DMS53 treated with DMSO at 0.1 percent for 48 hours (cell line): ENCODE measurements at regions not wholly inside any gene's neighbourhood (a gene's known extent, or its start where the extent isn't known, plus 50 kb on each side); places are given as distances from the start of the nearest gene placed in this dataset.

ENCODE experiments used
- DNase-seq: peaks from one replicate; lab custom pipeline; 2025; ENCODE audit not compliant: unreplicated experiment; lab: John Stamatoyannopoulos, UW

GRCh38 chr13:107138486-107138885, 570.5 kb upstream of the ARGLU1 start:
- DNase-seq: no peak

- no peak for DNase-seq
Measured at GRCh38 chr13:107133950-107134349, 566.0 kb upstream of the ARGLU1 start.

- DNase-seq: no peak
Measured at GRCh38 chr13:107130566-107130965, 562.6 kb upstream of the ARGLU1 start.

GRCh38 chr13:107124730-107125129, 556.8 kb upstream of the ARGLU1 start:
- no peak for DNase-seq

GRCh38 chr13:107124129-107124718, 556.3 kb upstream of the ARGLU1 start:
- DNase-seq: no peak

- no peak for DNase-seq
Measured at GRCh38 chr13:107121793-107122192, 553.9 kb upstream of the ARGLU1 start.

- no peak for DNase-seq
Measured at GRCh38 chr13:107119989-107120881, 552.3 kb upstream of the ARGLU1 start.

- no peak for DNase-seq
Measured at GRCh38 chr13:107118506-107118905, 550.6 kb upstream of the ARGLU1 start.

- no peak for DNase-seq
Measured at GRCh38 chr13:107117327-107118012, 549.5 kb upstream of the ARGLU1 start.

- DNase-seq: no peak
Measured at GRCh38 chr13:107113387-107113786, 545.5 kb upstream of the ARGLU1 start.

- no peak for DNase-seq
Measured at GRCh38 chr13:107111248-107111647, 543.3 kb upstream of the ARGLU1 start.

GRCh38 chr13:107104631-107105030, 536.7 kb upstream of the ARGLU1 start:
- no peak for DNase-seq

- DNase-seq: no peak
Measured at GRCh38 chr13:107102676-107103075, 534.7 kb upstream of the ARGLU1 start.

- DNase-seq: no peak
Measured at GRCh38 chr13:107099661-107100060, 531.7 kb upstream of the ARGLU1 start.

- DNase-seq: no peak
Measured at GRCh38 chr13:107097916-107098315, 530.0 kb upstream of the ARGLU1 start.

GRCh38 chr13:107095876-107096275, 527.9 kb upstream of the ARGLU1 start:
- no peak for DNase-seq

- no peak for DNase-seq
Measured at GRCh38 chr13:107091861-107092260, 523.9 kb upstream of the ARGLU1 start.

GRCh38 chr13:107091428-107091827, 523.5 kb upstream of the ARGLU1 start:
- no peak for DNase-seq

- no peak for DNase-seq
Measured at GRCh38 chr13:107088061-107088460, 520.1 kb upstream of the ARGLU1 start.

GRCh38 chr13:107079423-107080049, 511.6 kb upstream of the ARGLU1 start:
- DNase-seq: no peak

- no peak for DNase-seq
Measured at GRCh38 chr13:107078229-107078765, 510.4 kb upstream of the ARGLU1 start.
